ENCODE measurements at regions not wholly inside any gene's neighbourhood (a gene's known extent, or its start where the extent isn't known, plus 50 kb on each side); places are given as distances from the start of the nearest gene placed in this dataset.

- peaks cover 76% of the 10 kb centered on the region for H3K4me1 Mint-ChIP-seq
- peaks cover 44% of the 10 kb centered on the region for H3K36me3 Mint-ChIP-seq
- peak overlapping the region; percentile 98 for H3K27ac Mint-ChIP-seq
- peak overlapping the region; percentile 54 for H3K4me3 Mint-ChIP-seq
- H3K9me3 Mint-ChIP-seq, result no peaks in the 10 kb centered on the region
- ATAC-seq (peak; percentile 90), DNase-seq (ENCODE audit: low spot score in 2 of 2) (peak in 1 of 2 donors; percentile 56)
These were observed 205.1 kb downstream of the AUH start for GRCh38 chr9:91156451-91157234.

- Mint-ChIP-seq H3K36me3 (peaks cover 43% of the 10 kb centered on the region), H3K9me3 (no peaks in the 10 kb centered on the region), H3K4me3 (no peak overlapping the region), H3K27ac (peak overlapping the region; percentile 93), H3K4me1 (peaks cover 76% of the 10 kb centered on the region)
- ATAC-seq (no peak), DNase-seq (ENCODE audit: low spot score in 2 of 2) (peak in 1 of 2 donors; percentile 28)
These were observed 203.8 kb downstream of the AUH start for GRCh38 chr9:91157883-91158282.

DNA sequence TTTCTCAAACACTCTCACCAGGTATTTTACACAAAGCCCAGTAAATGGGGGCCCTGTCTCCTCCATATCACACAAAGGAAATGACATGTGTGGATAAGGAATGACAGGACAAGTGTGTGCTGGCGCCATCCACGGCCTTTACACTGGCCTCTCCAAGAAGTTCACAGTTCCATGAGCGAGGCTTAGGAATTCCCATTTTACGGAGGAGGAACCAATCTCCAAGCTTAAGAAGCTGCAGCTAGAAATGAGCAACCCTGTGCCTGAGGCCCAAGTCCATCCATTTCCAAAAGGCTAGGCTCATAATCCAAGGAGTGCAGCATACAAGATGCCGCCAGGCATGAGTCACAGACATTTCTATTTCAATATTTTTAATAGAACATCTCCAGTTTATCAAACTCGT, 203.4 kb downstream of the AUH start:
- Mint-ChIP-seq H3K36me3 (peaks cover 43% of the 10 kb centered on the region), H3K4me1 (peaks cover 76% of the 10 kb centered on the region), H3K4me3 (no peak overlapping the region), H3K27ac (peak overlapping the region; percentile 93), H3K9me3 (no peaks in the 10 kb centered on the region)
- ATAC-seq, result no peak
- DNase-seq (ENCODE audit: low spot score in 2 of 2), result no peak

GRCh38 chr9:91158946-91159345, 202.8 kb downstream of the AUH start:
- Mint-ChIP-seq H3K9me3 (no peaks in the 10 kb centered on the region), H3K4me1 (peaks cover 76% of the 10 kb centered on the region), H3K4me3 (peak overlapping the region; percentile 88), H3K36me3 (peaks cover 50% of the 10 kb centered on the region), H3K27ac (peak overlapping the region; percentile 93)
- no peak for DNase-seq (ENCODE audit: low spot score in 2 of 2)
- no peak for ATAC-seq

- H3K4me1 Mint-ChIP-seq, result peaks cover 78% of the 10 kb centered on the region
- peaks cover 57% of the 10 kb centered on the region for H3K36me3 Mint-ChIP-seq
- ATAC-seq (no peak), DNase-seq (ENCODE audit: low spot score in 2 of 2) (no peak)
- H3K4me3 Mint-ChIP-seq, result peak overlapping the region; percentile 88
- no peaks in the 10 kb centered on the region for H3K9me3 Mint-ChIP-seq
- peak overlapping the region; percentile 93 for H3K27ac Mint-ChIP-seq
These were observed 202.0 kb downstream of the AUH start for GRCh38 chr9:91159664-91160121.

GRCh38 chr9:91160181-91160580, 201.5 kb downstream of the AUH start:
- peak overlapping the region; percentile 98 for H3K27ac Mint-ChIP-seq
- H3K4me1 Mint-ChIP-seq, result peaks cover 78% of the 10 kb centered on the region
- peaks cover 61% of the 10 kb centered on the region for H3K36me3 Mint-ChIP-seq

GRCh38 chr9:91160599-91161464, 200.9 kb downstream of the AUH start:
- H3K27ac Mint-ChIP-seq, result peak overlapping the region; percentile 98
- H3K4me3 Mint-ChIP-seq, result peak overlapping the region; percentile 88
- H3K9me3 Mint-ChIP-seq, result no peaks in the 10 kb centered on the region
- ATAC-seq (no peak), DNase-seq (ENCODE audit: low spot score in 2 of 2) (no peak)
- peaks cover 78% of the 10 kb centered on the region for H3K4me1 Mint-ChIP-seq
- peaks cover 64% of the 10 kb centered on the region for H3K36me3 Mint-ChIP-seq

More at GRCh38 chr9:91160181-91160580, 201.5 kb downstream of the AUH start:
- DNase-seq (ENCODE audit: low spot score in 2 of 2) (no peak), ATAC-seq (no peak)
- Mint-ChIP-seq H3K9me3 (no peaks in the 10 kb centered on the region), H3K4me3 (peak overlapping the region; percentile 88)

DNA sequence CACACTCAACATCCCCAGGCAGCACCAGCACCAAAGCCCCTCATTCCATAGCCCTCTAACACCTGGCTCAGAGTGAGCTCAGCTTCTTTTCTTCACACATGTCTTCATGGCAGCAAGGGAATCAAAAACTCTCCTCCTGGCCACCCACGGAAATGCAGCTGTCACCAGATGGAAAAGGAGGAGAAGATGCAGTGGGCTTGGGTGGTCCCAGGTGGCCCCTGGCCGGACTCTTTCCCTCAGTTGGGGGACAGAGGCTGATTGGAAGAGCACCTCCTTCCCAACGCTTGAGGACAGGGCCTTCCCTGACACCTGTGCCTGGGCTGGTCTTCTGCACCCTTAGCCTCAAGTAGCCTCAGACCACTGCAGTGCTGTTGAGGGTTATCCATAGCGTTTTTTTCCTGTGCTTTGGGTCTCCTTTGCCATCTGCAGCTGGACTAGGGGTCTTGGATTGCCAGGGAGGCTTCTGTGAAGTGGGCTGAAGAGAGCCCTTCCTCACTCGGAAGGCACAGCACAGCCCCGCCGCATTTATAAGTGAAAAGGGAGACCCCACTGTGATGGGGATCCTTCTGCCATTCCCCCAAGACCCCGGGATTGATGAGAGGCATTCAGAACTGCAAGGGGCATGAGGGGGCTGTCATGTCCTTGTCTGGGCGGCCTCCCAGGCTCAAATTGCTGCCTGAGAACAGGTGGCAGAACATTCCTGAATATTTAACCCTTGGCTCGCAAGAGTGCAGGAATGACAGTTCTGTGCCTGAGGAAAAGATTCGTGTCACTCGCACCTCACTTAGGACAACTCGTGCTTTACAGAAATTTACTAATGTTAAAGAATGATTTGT, 200.0 kb downstream of the AUH start:
- peaks cover 75% of the 10 kb centered on the region for H3K4me1 Mint-ChIP-seq

DNA sequence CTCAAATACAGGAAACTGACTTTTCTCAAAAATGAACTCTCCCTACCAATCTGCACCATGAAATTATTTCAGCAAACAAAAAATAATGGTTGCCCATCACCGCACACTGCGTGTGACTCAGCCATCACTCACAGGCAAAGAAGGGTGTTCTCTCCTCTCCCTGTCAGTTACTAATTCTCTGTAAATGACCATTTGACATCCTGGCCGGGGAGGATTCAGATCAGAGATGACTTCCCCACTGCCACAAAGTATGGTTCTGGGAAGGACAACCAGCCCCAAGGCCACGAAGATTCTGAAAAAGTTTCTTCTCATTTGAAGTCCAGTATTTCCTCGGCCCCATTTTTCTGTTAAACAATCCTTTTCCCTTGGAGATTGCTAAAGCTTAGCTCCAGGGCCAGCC, 199.4 kb downstream of the AUH start:
- H3K4me3 Mint-ChIP-seq, result peak overlapping the region; percentile 88
- peak; percentile 61 for ATAC-seq
- no peaks in the 10 kb centered on the region for H3K9me3 Mint-ChIP-seq
- H3K4me1 Mint-ChIP-seq, result peaks cover 69% of the 10 kb centered on the region
- peak in 1 of 2 donors; percentile 81 for DNase-seq (ENCODE audit: low spot score in 2 of 2)
- peaks cover 54% of the 10 kb centered on the region for H3K36me3 Mint-ChIP-seq
- peak overlapping the region; percentile 98 for H3K27ac Mint-ChIP-seq

More for the DNA sequence above, 200.0 kb downstream of the AUH start:
- no peak for DNase-seq (ENCODE audit: low spot score in 2 of 2)
- H3K36me3 Mint-ChIP-seq, result peaks cover 58% of the 10 kb centered on the region
- H3K27ac Mint-ChIP-seq, result peak overlapping the region; percentile 98
- no peaks in the 10 kb centered on the region for H3K9me3 Mint-ChIP-seq
- no peak for ATAC-seq
- peak overlapping the region; percentile 88 for H3K4me3 Mint-ChIP-seq

DNA sequence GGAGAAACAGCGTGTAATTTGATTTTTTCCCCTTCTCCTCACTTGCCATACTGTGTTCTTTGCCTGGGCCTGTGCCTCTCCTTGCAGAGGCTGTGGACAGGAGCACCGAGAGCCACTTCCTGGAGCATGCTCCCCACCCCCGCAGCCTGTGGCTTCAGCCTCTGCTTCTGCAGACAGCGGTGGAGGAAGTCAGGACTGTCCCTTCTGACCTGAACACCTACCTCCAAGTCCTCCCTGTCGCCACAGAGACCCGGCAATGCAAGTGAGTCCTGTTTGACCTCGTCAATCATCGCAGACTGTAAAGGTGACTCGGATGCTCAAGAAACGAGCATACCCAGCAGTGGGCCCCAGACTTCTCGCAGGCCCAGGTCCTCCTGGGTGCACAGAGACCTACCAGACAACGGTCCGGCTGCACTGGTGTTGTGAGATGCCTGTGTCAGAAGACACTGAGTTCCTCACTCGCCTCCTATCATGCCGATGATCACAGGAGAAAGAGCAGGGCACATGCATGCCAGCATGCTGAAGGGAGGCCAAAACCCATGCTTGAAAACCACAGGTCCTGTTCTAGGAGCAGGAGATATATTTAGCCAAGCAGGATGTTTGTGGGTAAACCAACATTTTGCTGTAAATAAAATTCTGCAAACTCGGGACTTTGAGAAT, 198.8 kb downstream of the AUH start:
- peak overlapping the region; percentile 98 for H3K27ac Mint-ChIP-seq
- peaks cover 70% of the 10 kb centered on the region for H3K4me1 Mint-ChIP-seq
- DNase-seq (ENCODE audit: low spot score in 2 of 2) (peak; percentile 53 to 90), ATAC-seq (peak; percentile 66)
- H3K9me3 Mint-ChIP-seq, result no peaks in the 10 kb centered on the region
- peaks cover 54% of the 10 kb centered on the region for H3K36me3 Mint-ChIP-seq
- peak overlapping the region; percentile 88 for H3K4me3 Mint-ChIP-seq

GRCh38 chr9:91163444-91163772, 198.3 kb downstream of the AUH start:
- H3K4me1 Mint-ChIP-seq, result peaks cover 74% of the 10 kb centered on the region

DNA sequence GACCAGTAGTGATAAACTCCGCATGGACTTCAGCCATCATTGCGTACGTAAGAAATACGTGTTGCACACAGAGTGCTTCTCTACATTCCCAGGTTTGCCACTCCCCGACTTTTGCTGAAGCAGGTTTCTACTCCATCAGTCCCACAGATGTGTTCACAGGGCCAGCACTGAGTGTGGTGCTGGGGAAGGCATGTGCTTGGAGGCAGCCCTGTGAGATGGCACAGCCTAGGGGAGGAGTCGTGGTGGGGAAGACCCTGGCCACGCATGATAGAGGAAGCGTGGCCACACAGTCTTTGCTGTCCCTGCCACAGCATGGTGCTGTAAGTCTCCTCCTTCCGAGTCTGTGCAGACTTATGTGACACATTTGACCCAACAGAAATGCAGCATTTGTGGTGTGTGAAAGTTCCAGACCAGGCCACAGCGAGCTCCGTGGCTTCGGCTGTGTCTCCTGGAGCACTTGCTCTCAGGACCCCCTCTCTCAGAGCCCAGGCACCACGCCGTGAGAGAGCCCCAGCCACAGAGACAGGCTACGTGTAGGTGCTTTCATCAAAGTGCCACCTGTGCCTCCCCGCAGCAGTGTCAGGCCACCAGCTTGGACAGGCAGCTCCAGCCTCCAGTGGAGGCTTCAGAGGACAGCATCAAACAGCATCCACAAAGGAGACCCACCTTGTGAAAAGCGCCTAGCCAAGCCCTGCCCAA, 197.8 kb downstream of the AUH start:
- ATAC-seq, result peak; percentile 69
- Mint-ChIP-seq H3K27ac (peak overlapping the region; percentile 98), H3K4me1 (peaks cover 73% of the 10 kb centered on the region), H3K36me3 (peaks cover 53% of the 10 kb centered on the region), H3K4me3 (peak overlapping the region; percentile 88), H3K9me3 (no peaks in the 10 kb centered on the region)
- DNase-seq (ENCODE audit: low spot score in 2 of 2), result peak in 1 of 2 donors; percentile 82

More at GRCh38 chr9:91163444-91163772, 198.3 kb downstream of the AUH start:
- Mint-ChIP-seq H3K9me3 (no peaks in the 10 kb centered on the region), H3K4me3 (peak overlapping the region; percentile 88), H3K27ac (peak overlapping the region; percentile 98), H3K36me3 (peaks cover 54% of the 10 kb centered on the region)
- DNase-seq (ENCODE audit: low spot score in 2 of 2) (no peak), ATAC-seq (peak; percentile 9)
